Adipocyte (in vitro differentiated cells): ENCODE measurements at regions not wholly inside any gene's neighbourhood (a gene's known extent, or its start where the extent isn't known, plus 50 kb on each side); places are given as distances from the start of the nearest gene placed in this dataset.

Experiments
- DNase-seq: peaks from one replicate; pipeline ENCODE4 v3.0.0-alpha.2; 2015; ENCODE audit warnings: low read depth
- H3K27me3 ChIP-seq: replicated peaks from 2 replicates; pipeline ENCODE4 v1.7.0; 2013; ENCODE audit warnings: mild to moderate bottlenecking, low read length, moderate library complexity; ENCODE audit not compliant: control insufficient read depth, insufficient read depth
- H3K36me3 ChIP-seq: 2 replicates; pipeline ENCODE4 v1.7.0; 2013; ENCODE audit warnings: low read length, mild to moderate bottlenecking, moderate library complexity; ENCODE audit not compliant: control insufficient read depth, insufficient read depth, severe bottlenecking
- H3K4me1 ChIP-seq: 2 replicates; pipeline ENCODE4 v1.7.0; 2013; ENCODE audit warnings: mild to moderate bottlenecking, low read length, moderate library complexity; ENCODE audit not compliant: control insufficient read depth, insufficient read depth
- H3K4me3 ChIP-seq: 2 replicates; pipeline ENCODE4 v1.7.0; 2013; ENCODE audit warnings: mild to moderate bottlenecking, low read length, moderate library complexity
- H3K9ac ChIP-seq: 2 replicates; pipeline ENCODE4 v1.7.0; 2013; ENCODE audit warnings: mild to moderate bottlenecking, low read length, moderate library complexity
- H3K9me3 ChIP-seq: 2 replicates; pipeline ENCODE4 v1.7.0; 2013; ENCODE audit warnings: mild to moderate bottlenecking, low read length, moderate library complexity; ENCODE audit not compliant: control insufficient read depth

GRCh38 chr2:196362973-196363549 is 191.7 kb upstream of the STK17B start:
- Histone ChIP-seq H3K9me3 (peaks cover 2% of the 10 kb centered on the region), H3K4me3 (no peak overlapping the region), H3K36me3 (no peaks in the 10 kb centered on the region)

GRCh38 chr2:196365145-196365544 is 193.8 kb upstream of the STK17B start:
- Histone ChIP-seq H3K36me3 (no peaks in the 10 kb centered on the region), H3K9me3 (peaks cover 12% of the 10 kb centered on the region), H3K27me3 (no peaks in the 10 kb centered on the region), H3K4me3 (no peak overlapping the region), H3K4me1 (peaks cover 8% of the 10 kb centered on the region), H3K9ac (no peak overlapping the region)
- no peak for DNase-seq

More at GRCh38 chr2:196362973-196363549, 191.7 kb upstream of the STK17B start:
- DNase-seq: no peak
- H3K9ac ChIP-seq: no peak overlapping the region
- peaks cover 8% of the 10 kb centered on the region for H3K4me1 ChIP-seq
- H3K27me3 ChIP-seq: no peaks in the 10 kb centered on the region

- Histone ChIP-seq H3K9me3 (peaks cover 12% of the 10 kb centered on the region), H3K4me3 (no peak overlapping the region), H3K27me3 (no peaks in the 10 kb centered on the region), H3K36me3 (no peaks in the 10 kb centered on the region), H3K9ac (no peak overlapping the region), H3K4me1 (peaks cover 8% of the 10 kb centered on the region)
- no peak for DNase-seq
Observed at GRCh38 chr2:196365923-196366322, 194.5 kb upstream of the STK17B start.

GRCh38 chr2:196367633-196368032 is 196.3 kb upstream of the STK17B start:
- peaks cover 8% of the 10 kb centered on the region for H3K4me1 ChIP-seq
- no peak overlapping the region for H3K4me3 ChIP-seq
- no peaks in the 10 kb centered on the region for H3K27me3 ChIP-seq

GRCh38 chr2:196368546-196369225 is 197.3 kb upstream of the STK17B start:
- no peaks in the 10 kb centered on the region for H3K27me3 ChIP-seq
- no peak overlapping the region for H3K9ac ChIP-seq
- H3K9me3 ChIP-seq: peaks cover 12% of the 10 kb centered on the region
- H3K4me1 ChIP-seq: peaks cover 14% of the 10 kb centered on the region
- no peaks in the 10 kb centered on the region for H3K36me3 ChIP-seq
- DNase-seq: no peak
- no peak overlapping the region for H3K4me3 ChIP-seq

More at GRCh38 chr2:196367633-196368032, 196.3 kb upstream of the STK17B start:
- Histone ChIP-seq H3K36me3 (no peaks in the 10 kb centered on the region), H3K9me3 (peaks cover 12% of the 10 kb centered on the region), H3K9ac (no peak overlapping the region)
- DNase-seq: no peak

GRCh38 chr2:196369967-196370366 is 198.6 kb upstream of the STK17B start:
- no peak for DNase-seq
- Histone ChIP-seq H3K4me3 (no peak overlapping the region), H3K4me1 (peaks cover 14% of the 10 kb centered on the region), H3K9ac (no peak overlapping the region), H3K9me3 (peaks cover 12% of the 10 kb centered on the region), H3K27me3 (no peaks in the 10 kb centered on the region), H3K36me3 (no peaks in the 10 kb centered on the region)

GRCh38 chr2:196370381-196370780 is 199.0 kb upstream of the STK17B start:
- no peaks in the 10 kb centered on the region for H3K27me3 ChIP-seq
- peaks cover 14% of the 10 kb centered on the region for H3K4me1 ChIP-seq
- peaks cover 12% of the 10 kb centered on the region for H3K9me3 ChIP-seq
- H3K4me3 ChIP-seq: no peak overlapping the region
- no peaks in the 10 kb centered on the region for H3K36me3 ChIP-seq
- H3K9ac ChIP-seq: no peak overlapping the region
- DNase-seq: no peak

- H3K36me3 ChIP-seq: no peaks in the 10 kb centered on the region
- peaks cover 8% of the 10 kb centered on the region for H3K4me1 ChIP-seq
- no peaks in the 10 kb centered on the region for H3K27me3 ChIP-seq
- no peak for DNase-seq
- no peak overlapping the region for H3K9ac ChIP-seq
- peaks cover 12% of the 10 kb centered on the region for H3K9me3 ChIP-seq
- no peak overlapping the region for H3K4me3 ChIP-seq
Observed at GRCh38 chr2:196372276-196372809, 201.0 kb upstream of the STK17B start.

GRCh38 chr2:196372811-196373664 is 201.7 kb upstream of the STK17B start:
- Histone ChIP-seq H3K4me3 (no peak overlapping the region), H3K27me3 (no peaks in the 10 kb centered on the region), H3K36me3 (no peaks in the 10 kb centered on the region), H3K9ac (no peak overlapping the region), H3K9me3 (peaks cover 10% of the 10 kb centered on the region), H3K4me1 (peaks cover 15% of the 10 kb centered on the region)
- peak; percentile 39 for DNase-seq

GRCh38 chr2:196376984-196377877 is 205.9 kb upstream of the STK17B start:
- H3K4me3 ChIP-seq: no peak overlapping the region
- peak; percentile 86 for DNase-seq
- H3K4me1 ChIP-seq: peaks cover 15% of the 10 kb centered on the region
- no peaks in the 10 kb centered on the region for H3K36me3 ChIP-seq
- H3K27me3 ChIP-seq: no peaks in the 10 kb centered on the region
- no peak overlapping the region for H3K9ac ChIP-seq
- H3K9me3 ChIP-seq: no peaks in the 10 kb centered on the region
